ENCODE measurements at regions not wholly inside any gene's neighbourhood (a gene's known extent, or its start where the extent isn't known, plus 50 kb on each side); places are given as distances from the start of the nearest gene placed in this dataset.

- no peak for TF ChIP-seq CTCF (IDR thresholded peaks at IDR 0.05; ENCODE audit: poor library complexity, severe bottlenecking)
- TF ChIP-seq EZH2 (IDR thresholded peaks at IDR 0.05; ENCODE audit: borderline replicate concordance, insufficient read depth, low read length, poor library complexity, severe bottlenecking) = no peak
- TF ChIP-seq POLR2AphosphoS5 (IDR thresholded peaks at IDR 0.05) = no peak
- TF ChIP-seq RAD21 (conservative IDR thresholded peaks at IDR 0.05) = no peak
- no peak for TF ChIP-seq REST (IDR thresholded peaks at IDR 0.05; ENCODE audit: borderline replicate concordance)
- TF ChIP-seq MXI1 (conservative IDR thresholded peaks at IDR 0.05; ENCODE audit: poor library complexity, severe bottlenecking) = no peak
- no peak for TF ChIP-seq SMC3 (conservative IDR thresholded peaks at IDR 0.05; ENCODE audit: poor library complexity)
- no peak for TF ChIP-seq EP300 (conservative IDR thresholded peaks at IDR 0.05; ENCODE audit: poor library complexity, severe bottlenecking)
- TF ChIP-seq TAF1 (IDR thresholded peaks at IDR 0.05; ENCODE audit: low read depth) = no peak
Measured at GRCh38 chr20:10848810-10849370, 175.1 kb upstream of the JAG1 start.

Measured in neural cell (in vitro differentiated cells).